ENCODE measurements at regions not wholly inside any gene's neighbourhood (a gene's known extent, or its start where the extent isn't known, plus 50 kb on each side); places are given as distances from the start of the nearest gene placed in this dataset.
"Not testable (repeated sequence)": the region's sequence is repeated elsewhere in the genome, so short reads cannot be mapped to it uniquely, and the experiment has no call there.

DNA sequence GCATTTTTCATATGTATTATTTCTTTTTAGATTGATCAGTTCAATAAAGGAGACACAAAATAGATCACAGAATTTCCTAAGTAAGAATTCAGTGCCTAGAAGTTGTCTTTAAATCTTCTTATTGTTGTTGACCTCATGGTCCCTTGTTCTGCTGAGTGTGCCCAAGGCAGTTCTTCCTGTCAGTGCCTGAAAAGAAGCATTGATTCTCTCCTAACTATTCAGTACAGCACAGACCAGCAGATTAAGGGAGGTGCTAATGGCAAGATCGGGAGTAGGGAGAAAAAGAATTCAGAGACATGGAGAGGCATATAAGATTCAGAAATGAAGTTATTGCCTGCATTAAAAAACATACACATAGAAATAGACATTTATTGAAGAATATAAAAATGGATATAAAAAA lies 180.5 kb upstream of the PCDH9 start:
- TF ChIP-seq, protein P1, sequence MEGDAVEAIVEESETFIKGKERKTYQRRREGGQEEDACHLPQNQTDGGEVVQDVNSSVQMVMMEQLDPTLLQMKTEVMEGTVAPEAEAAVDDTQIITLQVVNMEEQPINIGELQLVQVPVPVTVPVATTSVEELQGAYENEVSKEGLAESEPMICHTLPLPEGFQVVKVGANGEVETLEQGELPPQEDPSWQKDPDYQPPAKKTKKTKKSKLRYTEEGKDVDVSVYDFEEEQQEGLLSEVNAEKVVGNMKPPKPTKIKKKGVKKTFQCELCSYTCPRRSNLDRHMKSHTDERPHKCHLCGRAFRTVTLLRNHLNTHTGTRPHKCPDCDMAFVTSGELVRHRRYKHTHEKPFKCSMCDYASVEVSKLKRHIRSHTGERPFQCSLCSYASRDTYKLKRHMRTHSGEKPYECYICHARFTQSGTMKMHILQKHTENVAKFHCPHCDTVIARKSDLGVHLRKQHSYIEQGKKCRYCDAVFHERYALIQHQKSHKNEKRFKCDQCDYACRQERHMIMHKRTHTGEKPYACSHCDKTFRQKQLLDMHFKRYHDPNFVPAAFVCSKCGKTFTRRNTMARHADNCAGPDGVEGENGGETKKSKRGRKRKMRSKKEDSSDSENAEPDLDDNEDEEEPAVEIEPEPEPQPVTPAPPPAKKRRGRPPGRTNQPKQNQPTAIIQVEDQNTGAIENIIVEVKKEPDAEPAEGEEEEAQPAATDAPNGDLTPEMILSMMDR (IDR thresholded peaks at IDR 0.05; ENCODE audit: low read depth, low read length) = no peak
- H3K4me3 ChIP-seq (ENCODE audit: low read depth, low read length) = no peak overlapping the region

DNA sequence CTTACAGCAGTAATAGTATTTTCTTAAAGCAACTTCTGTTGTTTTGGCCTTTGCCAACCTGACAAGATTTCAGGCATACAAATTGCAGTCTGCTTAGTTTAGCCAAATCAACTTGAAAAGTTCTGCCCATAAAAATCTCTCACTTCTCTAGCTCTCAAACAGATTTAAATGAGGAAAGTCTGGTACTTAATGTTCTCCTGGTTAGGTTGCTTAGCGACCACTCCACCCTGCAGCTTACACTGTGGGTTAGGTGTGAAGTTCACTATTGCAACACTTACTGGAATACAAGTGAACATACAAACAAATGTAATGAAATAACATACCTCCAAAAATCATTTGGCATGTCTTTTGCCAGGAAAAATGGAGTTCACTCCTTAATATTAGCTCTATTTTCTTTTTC lies 178.7 kb upstream of the PCDH9 start:
- no peak overlapping the region for H3K4me3 ChIP-seq (ENCODE audit: low read depth, low read length)
- TF ChIP-seq, protein P1 (IDR thresholded peaks at IDR 0.05; ENCODE audit: low read depth, low read length) = no peak

DNA sequence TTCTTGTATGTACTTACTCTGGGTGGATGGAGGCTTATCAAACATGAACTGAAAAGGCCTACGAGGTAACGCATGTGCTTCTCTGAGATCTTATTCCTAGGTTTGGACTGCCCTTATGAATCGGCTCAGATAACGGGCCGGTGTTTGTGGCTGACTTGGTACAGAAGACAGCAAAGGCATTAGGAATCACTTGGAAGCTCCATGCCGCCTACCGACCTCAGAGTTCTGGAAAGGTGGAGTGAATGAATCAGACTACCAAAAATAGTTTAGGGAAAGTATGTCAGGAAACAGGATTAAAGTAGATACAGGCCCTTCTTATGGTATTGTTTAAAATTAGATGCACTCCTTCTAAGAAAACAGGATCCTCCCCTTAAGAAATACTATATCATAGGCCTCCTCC lies 172.4 kb upstream of the PCDH9 start:
- TF ChIP-seq, protein P1 (IDR thresholded peaks at IDR 0.05; ENCODE audit: low read depth, low read length) = no peak
- H3K4me3 ChIP-seq (ENCODE audit: low read depth, low read length) = no peak overlapping the region

DNA sequence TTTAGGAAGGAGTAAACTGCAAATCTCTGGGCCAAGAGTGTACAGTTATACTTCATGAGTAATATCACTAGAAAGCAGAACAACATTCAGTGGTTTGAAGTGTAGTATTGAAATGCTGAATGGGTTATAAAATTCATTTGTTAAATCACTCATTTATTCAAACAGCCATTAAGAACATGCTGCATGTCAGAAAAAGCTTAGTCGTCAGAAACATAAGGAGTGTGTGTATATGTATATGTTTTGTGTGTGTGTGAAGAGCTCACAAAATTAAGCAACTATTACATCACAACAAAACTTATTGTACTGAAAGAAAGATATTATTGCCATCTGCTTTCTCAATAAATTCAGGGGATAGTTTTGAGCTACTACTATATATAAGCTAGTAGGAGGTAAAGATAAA lies 165.4 kb upstream of the PCDH9 start:
- TF ChIP-seq, protein P1 (IDR thresholded peaks at IDR 0.05; ENCODE audit: low read depth, low read length) = no peak
- H3K4me3 ChIP-seq (ENCODE audit: low read depth, low read length) = no peak overlapping the region

DNA sequence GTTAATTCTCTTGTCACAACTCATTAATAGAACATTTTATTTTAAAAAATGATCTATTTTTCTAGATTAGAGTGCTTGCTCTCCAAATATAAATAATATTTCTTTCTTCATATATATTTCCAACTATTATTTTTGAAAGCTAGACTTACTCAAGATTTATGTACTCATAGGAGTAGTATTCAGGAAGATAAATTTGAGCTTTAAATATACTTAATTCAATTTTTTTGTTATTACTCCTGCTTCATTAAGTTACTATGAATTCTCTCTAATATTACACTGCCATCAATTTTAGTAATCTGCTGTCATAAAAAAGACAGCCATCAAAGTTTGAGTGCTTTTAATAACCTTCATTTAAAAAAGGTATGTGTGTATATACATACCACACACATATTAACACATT lies 161.9 kb upstream of the PCDH9 start:
- TF ChIP-seq, protein P1 (IDR thresholded peaks at IDR 0.05; ENCODE audit: low read depth, low read length) = no peak
- H3K4me3 ChIP-seq (ENCODE audit: low read depth, low read length) = no peak overlapping the region

DNA sequence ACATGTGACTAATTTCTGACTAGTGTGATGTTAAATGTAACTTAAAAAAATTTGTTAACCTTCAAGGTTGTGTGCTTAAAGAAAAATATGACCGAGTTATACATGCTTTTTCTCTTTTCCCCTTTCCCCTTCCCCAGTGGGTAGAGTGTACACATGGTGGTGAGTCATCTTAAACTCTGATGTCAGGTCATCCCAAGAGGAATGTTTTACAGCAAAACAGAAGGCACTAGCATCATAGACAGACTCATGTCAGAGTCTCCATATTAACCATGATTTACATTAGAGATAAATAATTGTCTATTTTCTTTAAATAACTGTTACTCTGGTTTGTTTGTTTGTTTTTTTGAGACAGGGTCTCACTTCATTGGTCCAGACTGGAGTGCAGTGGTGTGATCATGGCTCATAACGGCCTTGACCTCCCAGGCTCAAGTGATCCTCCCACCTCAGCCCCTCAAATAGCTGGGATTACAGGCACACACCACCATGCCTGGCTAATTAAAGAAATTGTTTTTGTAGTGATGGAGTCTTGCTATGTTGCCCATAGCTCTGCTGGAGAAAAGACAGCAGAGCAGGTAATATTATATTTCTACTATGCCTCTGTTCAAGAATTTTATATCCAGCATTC lies 160.4 kb upstream of the PCDH9 start:
- H3K4me3 ChIP-seq (ENCODE audit: low read depth, low read length) = no peak overlapping the region
- TF ChIP-seq, protein P1 (IDR thresholded peaks at IDR 0.05; ENCODE audit: low read depth, low read length) = no peak

DNA sequence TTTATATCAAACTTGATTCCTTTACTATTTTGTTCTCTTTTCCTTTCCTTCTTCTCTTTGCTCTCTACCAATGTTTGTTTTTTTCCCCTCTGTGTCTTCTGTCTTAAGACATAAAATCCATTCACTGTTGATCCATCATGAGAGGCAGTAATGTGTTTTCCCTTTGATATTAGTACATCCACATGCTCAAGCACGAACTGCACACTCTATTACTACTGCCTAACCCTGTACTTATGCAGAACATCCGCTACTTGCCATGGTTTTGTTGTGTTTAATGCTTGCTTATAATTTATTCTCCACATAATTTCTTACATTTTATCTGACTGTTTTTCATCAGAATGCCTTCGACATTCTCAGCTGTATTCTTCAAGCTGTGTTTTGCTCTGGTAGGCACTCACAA lies 159.0 kb upstream of the PCDH9 start:
- no peak overlapping the region for H3K4me3 ChIP-seq (ENCODE audit: low read depth, low read length)
- TF ChIP-seq, protein P1 (IDR thresholded peaks at IDR 0.05; ENCODE audit: low read depth, low read length) = no peak

DNA sequence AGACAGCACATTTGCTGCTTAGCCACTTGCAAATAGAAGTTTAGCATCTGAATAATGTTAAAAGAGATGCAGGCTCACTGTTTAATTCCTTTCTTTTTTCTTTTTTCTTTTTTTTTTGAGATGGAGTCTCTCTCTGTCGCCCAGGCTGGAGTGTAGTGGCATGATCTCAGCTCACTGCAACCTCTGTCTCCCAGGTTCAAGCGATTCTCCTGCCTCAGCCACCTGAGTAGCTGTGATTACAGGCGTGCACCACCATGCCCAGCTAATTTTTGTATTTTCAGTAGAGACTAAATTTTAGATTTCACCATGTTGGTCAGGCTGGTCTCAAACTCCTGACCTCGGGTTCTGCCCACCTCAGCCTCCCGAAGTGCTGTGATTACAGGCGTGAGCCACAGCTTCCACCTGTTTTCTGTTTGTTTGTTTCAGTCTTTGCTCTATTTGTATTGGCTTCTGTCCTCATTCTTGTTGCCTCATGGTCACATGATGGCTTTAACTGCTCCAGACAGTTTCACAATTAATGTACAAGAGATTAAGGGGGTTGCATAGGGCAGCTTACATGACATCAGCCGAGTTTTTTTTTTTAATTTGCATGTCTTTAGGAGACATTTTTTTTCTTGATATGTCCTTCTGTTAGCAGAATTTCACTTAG lies 153.1 kb upstream of the PCDH9 start:
- H3K4me3 ChIP-seq (ENCODE audit: low read depth, low read length) = not testable (repeated sequence)

Data from WI38 (cell line).